Endodermal cell (in vitro differentiated cells): ENCODE measurements at regions not wholly inside any gene's neighbourhood (a gene's known extent, or its start where the extent isn't known, plus 50 kb on each side); places are given as distances from the start of the nearest gene placed in this dataset.

Experiments used
- DNase-seq: peaks from one replicate; pipeline ENCODE4 v3.0.0-alpha.2; 2017
- H3K27ac ChIP-seq: 2 replicates; pipeline ENCODE4 v1.5.1; 2013; ENCODE audit warnings: mild to moderate bottlenecking, low read depth, low read length, moderate library complexity
- H3K27me3 ChIP-seq: 2 replicates; pipeline ENCODE4 v1.6.1; 2013; ENCODE audit warnings: mild to moderate bottlenecking, low read length, moderate library complexity; ENCODE audit not compliant: insufficient read depth, control insufficient read depth, poor library complexity, severe bottlenecking
- H3K36me3 ChIP-seq: 2 replicates; pipeline ENCODE4 v1.7.0; 2013; ENCODE audit warnings: mild to moderate bottlenecking, low read length, moderate library complexity; ENCODE audit not compliant: control insufficient read depth, insufficient read depth
- H3K4me1 ChIP-seq: one replicate; pipeline ENCODE4 v1.7.0; 2013; ENCODE audit warnings: low read length; ENCODE audit not compliant: control insufficient read depth, insufficient read depth
- H3K4me3 ChIP-seq: 2 replicates; pipeline ENCODE4 v1.5.1; 2013; ENCODE audit warnings: mild to moderate bottlenecking, low read length, moderate library complexity
- H3K9ac ChIP-seq: 2 replicates; pipeline ENCODE4 v1.6.1; 2013; ENCODE audit warnings: mild to moderate bottlenecking, low read length, moderate library complexity; ENCODE audit not compliant: poor library complexity, severe bottlenecking; ENCODE audit errors: extremely low read depth
- H3K9me3 ChIP-seq: 2 replicates; pipeline ENCODE4 v1.6.1; 2013; ENCODE audit warnings: mild to moderate bottlenecking, low read length, moderate library complexity; ENCODE audit not compliant: control insufficient read depth
- H3K27ac Mint-ChIP-seq: 2 replicates; pipeline ENCODE4 v1.8.0; 2020; ENCODE audit warnings: mixed read lengths
- H3K27me3 Mint-ChIP-seq: 2 replicates; pipeline ENCODE4 v1.8.0; 2021; ENCODE audit warnings: mild to moderate bottlenecking, mixed read lengths; ENCODE audit not compliant: insufficient read depth
- H3K36me3 Mint-ChIP-seq: 2 replicates; pipeline ENCODE4 v1.8.0; 2020; ENCODE audit warnings: low read depth, mixed read lengths
- H3K4me1 Mint-ChIP-seq: 2 replicates; pipeline ENCODE4 v1.8.0; 2020; ENCODE audit warnings: mixed read lengths
- H3K4me3 Mint-ChIP-seq: 2 replicates; pipeline ENCODE4 v1.8.0; 2020; ENCODE audit warnings: mild to moderate bottlenecking, moderate library complexity, mixed read lengths
- H3K9me3 Mint-ChIP-seq: 2 replicates; pipeline ENCODE4 v1.8.0; 2020; ENCODE audit warnings: mild to moderate bottlenecking, mixed read lengths
- CTCF ChIP-seq: fragments of 200-600 bp; sonication (generic); conservative IDR thresholded peaks from 2 replicates; pipeline ENCODE4 v1.5.0; 2021; ENCODE audit warnings: antibody characterized with exemption, mild to moderate bottlenecking
- WGBS, 2 experiments: methylation state at CpG; one replicate each; pipeline versions ENCODE4 v1.1.5 to v1.1.7; 2013; ENCODE audit warnings: missing lambda C conversion rate in 2 of 2, mixed read lengths in 1 of 2; ENCODE audit not compliant: insufficient coverage in 1 of 2, insufficient read length in 1 of 2; 5-methylcytosine and 5-hydroxymethylcytosine counted together

DNA sequence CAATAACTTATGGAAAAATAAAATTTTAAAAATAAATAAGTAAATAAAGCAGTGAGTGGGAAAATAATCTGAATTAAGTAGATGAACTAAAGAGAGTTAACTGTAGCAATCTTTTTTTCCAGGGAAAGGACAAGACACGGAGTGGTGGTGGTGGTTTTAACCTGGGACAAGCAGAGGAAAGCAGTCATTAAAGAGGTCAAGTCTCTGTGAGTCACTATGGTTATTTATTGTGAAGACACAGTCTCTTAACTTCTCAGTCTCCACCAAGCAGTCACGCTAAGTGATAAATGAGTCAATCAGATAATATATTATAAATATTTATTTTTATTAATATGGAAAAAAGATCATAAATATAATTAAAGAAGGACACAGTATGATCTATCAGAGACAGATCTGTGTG, 228.1 kb upstream of the MEOX2 start:
- H3K36me3 ChIP-seq = no peaks in the 10 kb centered on the region
- 96 to 100% methylated on average over 1 of the region's 2 CpGs for WGBS, 2 experiments
- no peaks in the 10 kb centered on the region for H3K4me1 ChIP-seq
- Mint-ChIP-seq H3K4me1 (no peaks in the 10 kb centered on the region), H3K4me3 (no peak overlapping the region), H3K27me3 (no peaks in the 10 kb centered on the region), H3K27ac (no peak overlapping the region), H3K9me3 (no peaks in the 10 kb centered on the region), H3K36me3 (no peaks in the 10 kb centered on the region)
- no peak overlapping the region for H3K4me3 ChIP-seq
- no peak for DNase-seq
- TF ChIP-seq CTCF = no peak
- no peak overlapping the region for H3K9ac ChIP-seq
- H3K27me3 ChIP-seq = no peaks in the 10 kb centered on the region
- no peak overlapping the region for H3K27ac ChIP-seq
- H3K9me3 ChIP-seq = no peaks in the 10 kb centered on the region

DNA sequence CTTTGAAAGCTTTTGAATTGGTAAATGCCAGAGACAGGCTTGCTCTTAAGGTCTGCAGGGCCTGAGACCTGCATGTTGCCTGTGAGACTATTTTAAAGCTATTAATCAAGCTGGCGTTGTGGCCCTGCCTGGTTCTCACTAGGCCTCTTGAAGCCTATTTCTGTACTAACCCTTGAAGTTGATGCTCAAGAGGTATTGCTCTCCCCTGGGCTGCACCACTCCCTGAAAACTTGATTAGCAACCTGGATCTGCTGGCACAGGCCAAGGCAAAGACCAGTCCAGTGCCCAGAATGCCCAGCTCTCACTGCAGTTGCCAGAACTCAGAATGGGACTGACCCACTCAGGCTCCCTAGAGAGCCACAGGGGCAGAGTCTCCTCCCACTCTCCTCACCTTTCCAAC, 220.0 kb upstream of the MEOX2 start:
- no peaks in the 10 kb centered on the region for H3K27me3 Mint-ChIP-seq
- WGBS, 2 experiments = 91 to 100% methylated on average over 1 of the region's 1 CpG
- TF ChIP-seq CTCF = no peak
- H3K9ac ChIP-seq = no peak overlapping the region
- no peaks in the 10 kb centered on the region for H3K4me1 ChIP-seq
- no peak overlapping the region for H3K4me3 Mint-ChIP-seq
- H3K4me3 ChIP-seq = no peak overlapping the region
- no peaks in the 10 kb centered on the region for H3K36me3 ChIP-seq
- H3K4me1 Mint-ChIP-seq = no peaks in the 10 kb centered on the region
- no peak overlapping the region for H3K27ac ChIP-seq
- H3K27ac Mint-ChIP-seq = no peak overlapping the region
- H3K9me3 Mint-ChIP-seq = no peaks in the 10 kb centered on the region
- DNase-seq = no peak
- no peaks in the 10 kb centered on the region for H3K27me3 ChIP-seq
- no peaks in the 10 kb centered on the region for H3K36me3 Mint-ChIP-seq
- no peaks in the 10 kb centered on the region for H3K9me3 ChIP-seq

DNA sequence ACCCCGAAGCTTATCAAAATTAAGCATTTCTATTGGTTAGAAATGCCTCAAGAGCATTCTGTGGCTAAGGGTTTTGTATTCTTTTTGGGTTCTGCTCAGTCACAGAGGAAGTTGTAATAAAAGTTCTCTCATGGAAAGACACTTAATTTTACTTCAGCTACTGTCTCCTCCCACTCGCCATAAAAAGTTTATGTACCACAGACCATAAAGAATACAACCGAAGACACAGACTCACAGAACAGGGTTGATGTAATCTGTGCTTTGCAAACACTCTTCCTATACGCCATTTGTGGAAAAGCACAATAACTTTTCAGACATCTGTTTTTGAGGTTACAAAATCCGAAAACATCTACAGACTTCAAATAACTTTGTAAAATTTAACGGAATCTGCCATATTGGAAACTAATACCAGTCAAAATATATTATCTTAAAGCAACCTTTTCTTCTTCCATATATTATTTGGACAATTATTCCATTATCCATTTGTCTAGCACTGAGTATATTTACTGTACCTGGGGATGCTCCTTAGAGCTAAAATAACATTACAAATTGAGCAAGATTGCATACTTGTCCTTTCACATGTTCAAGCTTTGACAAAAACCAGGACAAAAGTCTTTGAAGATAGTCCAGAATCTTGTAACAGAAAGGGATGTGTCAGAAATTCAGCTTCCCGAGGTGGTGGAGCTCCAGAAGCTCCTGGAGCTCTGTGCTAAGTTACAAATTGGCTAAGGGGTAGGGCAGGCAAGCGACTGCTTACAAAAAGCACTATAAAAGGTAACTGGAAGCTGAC, 219.0 kb upstream of the MEOX2 start:
- Histone ChIP-seq H3K4me3 (no peak overlapping the region), H3K9me3 (no peaks in the 10 kb centered on the region), H3K9ac (no peak overlapping the region), H3K4me1 (no peaks in the 10 kb centered on the region), H3K36me3 (no peaks in the 10 kb centered on the region), H3K27ac (no peak overlapping the region), H3K27me3 (no peaks in the 10 kb centered on the region)
- H3K9me3 Mint-ChIP-seq = no peaks in the 10 kb centered on the region
- no peak for DNase-seq
- H3K27ac Mint-ChIP-seq = no peak overlapping the region
- no peaks in the 10 kb centered on the region for H3K4me1 Mint-ChIP-seq
- H3K4me3 Mint-ChIP-seq = no peak overlapping the region
- TF ChIP-seq CTCF = no peak
- H3K36me3 Mint-ChIP-seq = no peaks in the 10 kb centered on the region
- H3K27me3 Mint-ChIP-seq = no peaks in the 10 kb centered on the region
- WGBS, 2 experiments = 87 to 91% methylated on average over 5 to 8 of the region's 8 CpGs
